ENCODE measurements at regions not wholly inside any gene's neighbourhood (a gene's known extent, or its start where the extent isn't known, plus 50 kb on each side); places are given as distances from the start of the nearest gene placed in this dataset.

DNA sequence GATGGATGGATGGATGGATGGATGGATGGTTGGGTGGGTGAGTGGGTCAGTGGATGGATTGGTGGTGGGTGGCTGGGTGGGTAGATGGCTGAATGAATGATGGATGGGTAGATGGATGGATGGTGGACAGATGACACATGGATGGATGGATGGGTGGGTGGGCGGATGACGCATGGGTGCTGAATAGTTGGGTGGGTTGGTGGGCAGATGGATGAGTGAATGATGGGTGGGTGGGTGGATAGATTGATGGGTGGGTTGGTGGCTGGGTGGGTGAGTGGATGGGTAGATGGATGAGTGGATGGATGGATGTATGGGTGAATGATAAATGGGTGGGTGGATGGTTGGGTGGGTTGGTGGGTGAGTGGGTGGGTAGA is 69.9 kb upstream of the NKX1-1 start:
- no peak overlapping the region for H3K4me2 ChIP-seq (ENCODE audit: insufficient read depth, low read length)
- H2AFZ ChIP-seq (ENCODE audit: low read depth, low read length): no peak overlapping the region
- FAIRE-seq (no peak), DNase-seq (ENCODE audit: low read depth, low spot score) (no peak)
- intact Hi-C loops (cut with micrococcal nuclease): no loop called here
- H3K4me1 ChIP-seq (ENCODE audit: control insufficient read depth, extremely low read depth, insufficient read depth, low read length): no peaks in the 10 kb centered on the region
- no peaks in the 10 kb centered on the region for H4K20me1 ChIP-seq (replicated peaks; ENCODE audit: control insufficient read depth, extremely low read depth, insufficient read depth, low read length)
- H3K4me3 ChIP-seq (replicated peaks in 1 of 3; ENCODE audit: insufficient read depth in 1 of 3, low read depth in 1 of 3, low read length in 3 of 3): no peak overlapping the region
- CTCF ChIA-PET: no interaction called here
- H3K9me3 ChIP-seq (replicated peaks; ENCODE audit: control insufficient read depth, insufficient read depth, low read length): no peaks in the 10 kb centered on the region
- no peak overlapping the region for H3K9ac ChIP-seq (replicated peaks; ENCODE audit: extremely low read depth, insufficient read depth, low read length)
- H3K36me3 ChIP-seq (ENCODE audit: control insufficient read depth in 2 of 2, extremely low read depth in 1 of 2, insufficient read depth in 2 of 2, low read length in 2 of 2): no peaks in the 10 kb centered on the region
- no peaks in the 10 kb centered on the region for H3K9me1 ChIP-seq (replicated peaks; ENCODE audit: control insufficient read depth, extremely low read depth, insufficient read depth, low read length)
- POLR2A ChIA-PET: no interaction called here
- dilution Hi-C loops (cut with MboI; ENCODE audit: extremely low pct_ligation_motif_present, low sequenced_read_pairs): no loop called here
- TF ChIP-seq, protein P1, sequence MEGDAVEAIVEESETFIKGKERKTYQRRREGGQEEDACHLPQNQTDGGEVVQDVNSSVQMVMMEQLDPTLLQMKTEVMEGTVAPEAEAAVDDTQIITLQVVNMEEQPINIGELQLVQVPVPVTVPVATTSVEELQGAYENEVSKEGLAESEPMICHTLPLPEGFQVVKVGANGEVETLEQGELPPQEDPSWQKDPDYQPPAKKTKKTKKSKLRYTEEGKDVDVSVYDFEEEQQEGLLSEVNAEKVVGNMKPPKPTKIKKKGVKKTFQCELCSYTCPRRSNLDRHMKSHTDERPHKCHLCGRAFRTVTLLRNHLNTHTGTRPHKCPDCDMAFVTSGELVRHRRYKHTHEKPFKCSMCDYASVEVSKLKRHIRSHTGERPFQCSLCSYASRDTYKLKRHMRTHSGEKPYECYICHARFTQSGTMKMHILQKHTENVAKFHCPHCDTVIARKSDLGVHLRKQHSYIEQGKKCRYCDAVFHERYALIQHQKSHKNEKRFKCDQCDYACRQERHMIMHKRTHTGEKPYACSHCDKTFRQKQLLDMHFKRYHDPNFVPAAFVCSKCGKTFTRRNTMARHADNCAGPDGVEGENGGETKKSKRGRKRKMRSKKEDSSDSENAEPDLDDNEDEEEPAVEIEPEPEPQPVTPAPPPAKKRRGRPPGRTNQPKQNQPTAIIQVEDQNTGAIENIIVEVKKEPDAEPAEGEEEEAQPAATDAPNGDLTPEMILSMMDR (IDR thresholded peaks at IDR 0.05; ENCODE audit: extremely low read depth in 1 of 2, insufficient read depth in 1 of 2, low read depth in 1 of 2, low read length in 2 of 2): no peak
- TF ChIP-seq GATA2 (IDR thresholded peaks at IDR 0.05; ENCODE audit: insufficient read depth, insufficient read length, low read depth, low read length) (no peak), EZH2 (IDR thresholded peaks at IDR 0.05; ENCODE audit: borderline replicate concordance, low read depth, low read length, severe bottlenecking) (no peak), MYC (IDR thresholded peaks at IDR 0.05; ENCODE audit: low read depth, low read length) (no peak), FOS (IDR thresholded peaks at IDR 0.05; ENCODE audit: borderline replicate concordance, insufficient read depth, low read length) (no peak), POLR2AphosphoS5 (IDR thresholded peaks at IDR 0.05; ENCODE audit: insufficient read depth, low read depth, low read length) (no peak), JUN (IDR thresholded peaks at IDR 0.05; ENCODE audit: borderline replicate concordance, insufficient read depth, insufficient read length, low read depth) (no peak), POLR2A (IDR thresholded peaks at IDR 0.05; ENCODE audit: low read depth, low read length) (no peak)
- TF ChIP-seq, protein P2, sequence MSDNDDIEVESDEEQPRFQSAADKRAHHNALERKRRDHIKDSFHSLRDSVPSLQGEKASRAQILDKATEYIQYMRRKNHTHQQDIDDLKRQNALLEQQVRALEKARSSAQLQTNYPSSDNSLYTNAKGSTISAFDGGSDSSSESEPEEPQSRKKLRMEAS (IDR thresholded peaks at IDR 0.05; ENCODE audit: insufficient read depth, insufficient read length): no peak
- H3K27ac ChIP-seq (ENCODE audit: insufficient read depth, low read depth, low read length): no peak overlapping the region
- peaks cover 0 to 4% of the 10 kb centered on the region in 2 experiments for H3K27me3 ChIP-seq (ENCODE audit: control insufficient read depth in 2 of 2, insufficient read depth in 2 of 2, low read length in 2 of 2)
- no peaks in the 10 kb centered on the region for H3K79me2 ChIP-seq (ENCODE audit: control insufficient read depth, insufficient read depth, low read length)
- no TSS peak for BruUV-seq (replicated peaks)

All from endothelial cell of umbilical vein (primary cell).